Suprapubic skin (tissue), 4 donors: ENCODE measurements at regions not wholly inside any gene's neighbourhood (a gene's known extent, or its start where the extent isn't known, plus 50 kb on each side); places are given as distances from the start of the nearest gene placed in this dataset.

ENCODE experiments used
- DNase-seq, 2 donors: peaks; one replicate each; pipeline ENCODE4 v3.0.0-alpha.2; 2019; ENCODE audit warnings: low spot score in 2 of 2
- H3K27ac ChIP-seq: fragments of 200-600 bp; sonication (generic); one replicate; pipeline ENCODE4 v1.5.1; 2019
- H3K27me3 ChIP-seq: fragments of 200-600 bp; sonication (generic); one replicate; pipeline ENCODE4 v1.5.1; 2019
- H3K36me3 ChIP-seq: fragments of 200-600 bp; sonication (generic); one replicate; pipeline ENCODE4 v1.5.1; 2019
- H3K4me1 ChIP-seq: fragments of 200-600 bp; sonication (generic); one replicate; pipeline ENCODE4 v1.5.1; 2019
- H3K4me3 ChIP-seq: fragments of 200-600 bp; sonication (generic); one replicate; pipeline ENCODE4 v1.5.1; 2019; ENCODE audit warnings: mild to moderate bottlenecking
- H3K9me3 ChIP-seq: fragments of 200-600 bp; sonication (generic); one replicate; pipeline ENCODE4 v1.5.1; 2019
- CTCF ChIP-seq, 2 donors: fragments of 200-600 bp in 1 of 2; fragments of 450-650 bp in 1 of 2; sonication (generic) in 1 of 2; IDR thresholded peaks; one replicate each; pipeline ENCODE4 v1.5.1; 2016 to 2019; ENCODE audit warnings: antibody characterized with exemption in 2 of 2, mild to moderate bottlenecking in 1 of 2, moderate library complexity in 1 of 2
- EP300 ChIP-seq: sonication (generic); formaldehyde crosslinking; IDR thresholded peaks from one replicate; pipeline ENCODE4 v1.6.1; 2017; ENCODE audit warnings: antibody characterized with exemption
- POLR2A ChIP-seq, 2 donors: fragments of 450-650 bp; IDR thresholded peaks; one replicate each; pipeline ENCODE4 v1.6.1; 2017; ENCODE audit warnings: antibody characterized with exemption in 2 of 2, mild to moderate bottlenecking in 2 of 2, moderate library complexity in 2 of 2
- POLR2AphosphoS5 ChIP-seq, 3 donors: sonication (generic); formaldehyde crosslinking; IDR thresholded peaks; one replicate each; pipeline ENCODE4 v1.6.1; 2017; ENCODE audit warnings: antibody characterized with exemption in 3 of 3
- WGBS: methylation state at CpG from one replicate; pipeline ENCODE4 v1.1.5; 2018; 5-methylcytosine and 5-hydroxymethylcytosine counted together

- TF ChIP-seq EP300, result no peak
- no peak for TF ChIP-seq POLR2AphosphoS5 (IDR thresholded peaks at IDR 0.05)
- TF ChIP-seq POLR2A (IDR thresholded peaks at IDR 0.05), result no peak
- TF ChIP-seq CTCF (IDR thresholded peaks at IDR 0.05), result no peak
- Histone ChIP-seq H3K27me3 (no peaks in the 10 kb centered on the region), H3K9me3 (no peaks in the 10 kb centered on the region), H3K36me3 (no peaks in the 10 kb centered on the region), H3K4me1 (no peaks in the 10 kb centered on the region), H3K27ac (no peak overlapping the region), H3K4me3 (no peak overlapping the region)
- no peak for DNase-seq
- 77% methylated on average over 4 of the region's 4 CpGs for WGBS
These were observed 111.4 kb upstream of the TMEM132C start for GRCh38 chr12:128155571-128155970.

DNA sequence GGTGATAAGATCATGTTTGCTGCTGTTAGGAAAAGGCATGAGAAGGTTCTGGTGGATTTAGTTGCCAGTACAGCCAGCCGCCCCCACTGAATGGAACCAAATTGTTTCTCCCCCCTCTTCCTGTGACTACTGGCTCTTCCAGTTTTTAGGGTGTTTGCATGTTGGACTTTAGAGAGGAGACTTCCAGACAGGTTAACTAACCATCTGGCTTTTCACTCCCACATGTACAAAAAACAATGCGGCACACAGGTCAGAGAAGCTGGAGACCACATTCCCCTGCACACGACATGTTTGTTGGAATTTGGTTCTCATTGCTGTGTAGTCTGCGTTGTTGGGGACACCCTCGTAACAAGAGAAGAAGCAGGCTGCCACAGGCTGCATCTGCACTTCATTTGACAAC lies 103.9 kb upstream of the TMEM132C start:
- H3K4me1 ChIP-seq, result peaks cover 4% of the 10 kb centered on the region
- no peak for DNase-seq
- no peaks in the 10 kb centered on the region for H3K9me3 ChIP-seq
- H3K27ac ChIP-seq, result no peak overlapping the region
- WGBS, result 45% methylated on average over 5 of the region's 5 CpGs
- H3K4me3 ChIP-seq, result no peak overlapping the region
- H3K36me3 ChIP-seq, result no peaks in the 10 kb centered on the region
- no peak for TF ChIP-seq POLR2A (IDR thresholded peaks at IDR 0.05)
- no peak for TF ChIP-seq CTCF (IDR thresholded peaks at IDR 0.05)
- TF ChIP-seq POLR2AphosphoS5 (IDR thresholded peaks at IDR 0.05), result no peak
- TF ChIP-seq EP300, result no peak
- H3K27me3 ChIP-seq, result no peaks in the 10 kb centered on the region

- 94% methylated on average over 1 of the region's 1 CpG for whole genome bisulfite sequencing
- TF ChIP-seq POLR2AphosphoS5 (IDR thresholded peaks at IDR 0.05) (no peak), CTCF (IDR thresholded peaks at IDR 0.05) (no peak), POLR2A (IDR thresholded peaks at IDR 0.05) (no peak), EP300 (no peak)
- no peak overlapping the region for H3K4me3 ChIP-seq
These were observed 102.4 kb upstream of the TMEM132C start for GRCh38 chr12:128164533-128164932.

DNA sequence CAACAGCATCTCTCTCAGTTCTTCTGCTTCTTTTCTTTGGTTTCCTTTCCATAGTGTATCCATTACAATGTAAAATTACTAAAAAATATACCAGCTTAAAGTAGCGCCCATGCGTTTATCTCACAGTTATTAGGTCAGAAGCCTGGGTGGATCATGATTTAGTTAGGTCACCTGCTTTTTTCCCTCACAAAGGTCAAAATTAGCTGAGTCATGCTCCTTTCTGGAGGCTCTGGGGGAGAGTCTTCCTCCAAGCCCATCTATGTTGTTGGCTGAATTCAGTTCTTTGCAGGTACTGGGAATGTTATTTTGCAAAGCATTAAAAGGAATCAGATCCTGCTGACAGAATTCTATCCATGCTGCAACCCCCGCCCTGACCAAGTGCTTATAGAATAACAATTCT lies 101.6 kb upstream of the TMEM132C start:
- Histone ChIP-seq H3K36me3 (no peaks in the 10 kb centered on the region), H3K4me3 (no peak overlapping the region), H3K4me1 (peaks cover 4% of the 10 kb centered on the region), H3K27ac (no peak overlapping the region), H3K27me3 (no peaks in the 10 kb centered on the region), H3K9me3 (no peaks in the 10 kb centered on the region)
- TF ChIP-seq POLR2AphosphoS5 (IDR thresholded peaks at IDR 0.05) (no peak), CTCF (IDR thresholded peaks at IDR 0.05) (no peak), POLR2A (IDR thresholded peaks at IDR 0.05) (no peak), EP300 (no peak)
- DNase-seq, result no peak
- whole genome bisulfite sequencing, result 98% methylated on average over 3 of the region's 3 CpGs

More at GRCh38 chr12:128164533-128164932, 102.4 kb upstream of the TMEM132C start:
- no peak for DNase-seq
- no peaks in the 10 kb centered on the region for H3K27me3 ChIP-seq
- no peaks in the 10 kb centered on the region for H3K9me3 ChIP-seq
- H3K4me1 ChIP-seq, result peaks cover 4% of the 10 kb centered on the region
- H3K27ac ChIP-seq, result no peak overlapping the region
- no peaks in the 10 kb centered on the region for H3K36me3 ChIP-seq

GRCh38 chr12:128168273-128168672 lies 98.7 kb upstream of the TMEM132C start:
- Histone ChIP-seq H3K4me1 (no peaks in the 10 kb centered on the region), H3K36me3 (no peaks in the 10 kb centered on the region), H3K4me3 (no peak overlapping the region), H3K9me3 (no peaks in the 10 kb centered on the region), H3K27ac (no peak overlapping the region), H3K27me3 (no peaks in the 10 kb centered on the region)
- DNase-seq, result no peak
- TF ChIP-seq CTCF (IDR thresholded peaks at IDR 0.05), result no peak
- TF ChIP-seq POLR2A (IDR thresholded peaks at IDR 0.05), result no peak
- no peak for TF ChIP-seq EP300
- no peak for TF ChIP-seq POLR2AphosphoS5 (IDR thresholded peaks at IDR 0.05)
- WGBS, result 83% methylated on average over 5 of the region's 5 CpGs
